GM23338 (cell line): ENCODE measurements at regions not wholly inside any gene's neighbourhood (a gene's known extent, or its start where the extent isn't known, plus 50 kb on each side); places are given as distances from the start of the nearest gene placed in this dataset.
A peak's percentile ranks its signal among the peaks of the same experiment; 100 is the strongest.

ENCODE experiments used
- ATAC-seq: fragments of 200-7000 bp; cut with Tn5 transposase; 3 replicates; pipeline ENCODE4 v1.9.1; 2020
- DNase-seq: peaks from one replicate; pipeline ENCODE4 v3.0.0-alpha.2; 2015; ENCODE audit warnings: low spot score
- H2AFZ ChIP-seq: fragments of 200-600 bp; sonication (generic); 2 replicates; pipeline ENCODE4 v1.8.0; 2016; ENCODE audit warnings: antibody characterized with exemption, mild to moderate bottlenecking, moderate library complexity
- H3F3A ChIP-seq: fragments of 200-600 bp; sonication (generic); replicated peaks from 2 replicates; pipeline ENCODE4 v1.8.0; 2017; ENCODE audit warnings: antibody characterized with exemption, mixed run types, low read depth
- H3K27ac ChIP-seq: fragments of 200-600 bp; sonication (generic); 2 replicates; pipeline ENCODE4 v1.6.1; 2016; ENCODE audit warnings: low read depth
- H3K27me3 ChIP-seq: fragments of 200-600 bp; sonication (generic); 2 replicates; pipeline ENCODE4 v1.8.0; 2016; ENCODE audit warnings: mild to moderate bottlenecking, mixed run types, moderate library complexity; ENCODE audit not compliant: insufficient read depth
- H3K36me3 ChIP-seq: fragments of 200-600 bp; sonication (generic); 2 replicates; pipeline ENCODE4 v1.8.0; 2016; ENCODE audit warnings: mild to moderate bottlenecking; ENCODE audit not compliant: insufficient read depth
- H3K4me1 ChIP-seq: fragments of 200-600 bp; sonication (generic); 2 replicates; pipeline ENCODE4 v1.8.0; 2016; ENCODE audit warnings: mild to moderate bottlenecking, moderate library complexity; ENCODE audit not compliant: insufficient read depth
- H3K4me2 ChIP-seq: fragments of 200-600 bp; sonication (generic); 2 replicates; pipeline ENCODE4 v1.7.1; 2017; ENCODE audit warnings: mixed run types
- H3K4me3 ChIP-seq: fragments of 200-600 bp; sonication (generic); 2 replicates; pipeline ENCODE4 v1.6.1; 2016; ENCODE audit warnings: mixed run types
- H3K79me2 ChIP-seq: fragments of 200-600 bp; sonication (generic); replicated peaks from 2 replicates; pipeline ENCODE4 v1.8.0; 2017; ENCODE audit warnings: mild to moderate bottlenecking; ENCODE audit not compliant: insufficient read depth
- H3K9me2 ChIP-seq: fragments of 200-600 bp; sonication (generic); 2 replicates; pipeline ENCODE4 v1.8.0; 2017; ENCODE audit not compliant: insufficient read depth
- H4K20me1 ChIP-seq: fragments of 200-600 bp; sonication (generic); replicated peaks from 2 replicates; pipeline ENCODE4 v1.8.0; 2017; ENCODE audit warnings: mild to moderate bottlenecking; ENCODE audit not compliant: insufficient read depth
- H3K27ac Mint-ChIP-seq: 2 replicates; pipeline ENCODE4 v1.8.0; 2020; ENCODE audit warnings: inconsistent platforms, mild to moderate bottlenecking, moderate library complexity, mixed read lengths
- H3K27me3 Mint-ChIP-seq: 3 replicates; pipeline ENCODE4 v1.8.0; 2022; ENCODE audit warnings: low read depth, mild to moderate bottlenecking, moderate library complexity, mixed read lengths, inconsistent platforms; ENCODE audit not compliant: insufficient read depth, poor library complexity
- H3K36me3 Mint-ChIP-seq: 3 replicates; pipeline ENCODE4 v1.8.0; 2021; ENCODE audit warnings: low read depth, mild to moderate bottlenecking, inconsistent platforms, moderate library complexity, mixed read lengths
- H3K4me1 Mint-ChIP-seq: 3 replicates; pipeline ENCODE4 v1.8.0; 2020; ENCODE audit warnings: mild to moderate bottlenecking, inconsistent platforms, mixed read lengths
- H3K4me3 Mint-ChIP-seq: 3 replicates; pipeline ENCODE4 v1.8.0; 2021; ENCODE audit warnings: moderate library complexity, mild to moderate bottlenecking, inconsistent platforms, mixed read lengths
- H3K9me3 Mint-ChIP-seq: 3 replicates; pipeline ENCODE4 v1.8.0; 2020; ENCODE audit warnings: moderate library complexity, mild to moderate bottlenecking, inconsistent platforms, mixed read lengths
- CREB1 ChIP-seq: fragments of 250-450 bp; sonication (Bioruptor Pico); IDR thresholded peaks from 2 replicates; pipeline ENCODE4 v1.5.0; 2020; ENCODE audit warnings: low read depth, mild to moderate bottlenecking, moderate library complexity
- EZH2 ChIP-seq: fragments of 200-600 bp; sonication (generic); IDR thresholded peaks from one replicate; pipeline ENCODE4 v1.8.0; 2017; ENCODE audit warnings: antibody characterized with exemption, mild to moderate bottlenecking, low read depth; ENCODE audit not compliant: unreplicated experiment
- EZH2phosphoT487 ChIP-seq: fragments of 200-600 bp; sonication (generic); IDR thresholded peaks from one replicate; pipeline ENCODE4 v1.8.1; 2018; ENCODE audit warnings: antibody characterized with exemption; ENCODE audit not compliant: unreplicated experiment
- POLR2AphosphoS5 ChIP-seq: IDR thresholded peaks from 2 replicates; pipeline ENCODE4 v1.6.1; 2016; ENCODE audit warnings: antibody characterized with exemption, low read depth
- ZNF331 ChIP-seq: fragments of 250-450 bp; sonication (Bioruptor Pico); IDR thresholded peaks from 2 replicates; pipeline ENCODE4 v1.5.0; 2020; ENCODE audit warnings: low read depth, mild to moderate bottlenecking, moderate library complexity
- TF ChIP-seq, protein P1 (sequence below): IDR thresholded peaks from one replicate; pipeline ENCODE4 v1.6.1; 2018; ENCODE audit warnings: antibody characterized with exemption; ENCODE audit not compliant: unreplicated experiment
- TF ChIP-seq, protein P2 (sequence below): fragments of 250-450 bp; sonication (Bioruptor Pico); IDR thresholded peaks from 2 replicates; pipeline ENCODE4 v1.5.0; 2020; ENCODE audit warnings: mild to moderate bottlenecking, moderate library complexity
- TF ChIP-seq, protein P3 (sequence below): IDR thresholded peaks from 2 replicates; pipeline ENCODE4 v1.6.1; 2016; ENCODE audit warnings: antibody characterized with exemption

DNA sequence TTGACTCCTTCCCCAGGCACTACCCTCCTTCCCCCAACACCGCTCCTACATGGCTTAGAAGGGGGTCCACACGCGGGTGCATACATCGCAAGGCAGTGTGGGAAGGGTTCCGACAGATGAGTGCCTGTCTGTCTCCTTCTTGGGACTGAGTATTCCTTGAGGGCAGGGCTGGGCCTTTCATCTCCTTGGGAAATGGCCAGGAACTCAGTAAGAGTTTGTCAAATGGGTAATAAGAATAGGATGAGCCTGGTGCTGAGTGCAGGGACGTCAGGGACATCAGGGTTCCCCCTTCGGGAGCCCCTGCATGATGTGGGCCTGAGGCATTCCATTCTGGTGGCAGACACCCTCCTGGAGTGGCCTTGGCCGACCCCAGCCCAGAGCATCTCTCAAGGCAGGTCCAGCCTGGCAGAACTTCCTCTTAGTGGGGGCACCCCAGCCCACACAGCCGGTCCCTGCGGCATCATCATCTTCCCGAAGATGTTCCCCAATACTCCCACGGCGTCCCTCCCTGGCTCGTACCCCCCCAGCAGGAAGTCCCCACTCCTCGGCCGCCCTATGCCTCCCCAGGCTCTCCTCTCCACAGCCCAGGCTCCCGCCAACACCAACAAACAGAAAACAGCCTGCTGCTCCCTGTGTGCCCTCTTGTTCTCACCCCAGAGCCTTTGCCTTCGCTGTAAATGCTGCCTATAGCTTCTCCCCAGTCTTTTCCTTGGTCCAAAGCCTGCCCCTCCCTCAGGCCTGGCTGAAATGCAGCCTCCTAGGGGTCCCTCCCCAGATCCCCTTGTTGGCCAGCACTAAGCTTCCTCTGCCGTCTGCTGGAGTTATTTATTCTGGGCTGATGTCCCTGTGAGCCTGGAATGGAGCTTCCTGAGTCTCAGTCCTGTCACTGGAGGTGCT is 67.5 kb upstream of the LCTL start:
- no peaks in the 10 kb centered on the region for H4K20me1 ChIP-seq
- peak; percentile 5; the same call in 2 of the 3 replicates for ATAC-seq
- no peaks in the 10 kb centered on the region for H3K79me2 ChIP-seq
- no peaks in the 10 kb centered on the region for H3K27me3 ChIP-seq
- peak overlapping the region; percentile 32; the same call in 1 of the 2 replicates for H2AFZ ChIP-seq
- no peaks in the 10 kb centered on the region for H3K36me3 Mint-ChIP-seq
- H3K4me2 ChIP-seq = no peak overlapping the region
- H3K36me3 ChIP-seq = no peaks in the 10 kb centered on the region
- no peak overlapping the region for H3K4me3 ChIP-seq
- H3K4me1 ChIP-seq = peaks cover 15% of the 10 kb centered on the region
- TF ChIP-seq, protein P1, sequence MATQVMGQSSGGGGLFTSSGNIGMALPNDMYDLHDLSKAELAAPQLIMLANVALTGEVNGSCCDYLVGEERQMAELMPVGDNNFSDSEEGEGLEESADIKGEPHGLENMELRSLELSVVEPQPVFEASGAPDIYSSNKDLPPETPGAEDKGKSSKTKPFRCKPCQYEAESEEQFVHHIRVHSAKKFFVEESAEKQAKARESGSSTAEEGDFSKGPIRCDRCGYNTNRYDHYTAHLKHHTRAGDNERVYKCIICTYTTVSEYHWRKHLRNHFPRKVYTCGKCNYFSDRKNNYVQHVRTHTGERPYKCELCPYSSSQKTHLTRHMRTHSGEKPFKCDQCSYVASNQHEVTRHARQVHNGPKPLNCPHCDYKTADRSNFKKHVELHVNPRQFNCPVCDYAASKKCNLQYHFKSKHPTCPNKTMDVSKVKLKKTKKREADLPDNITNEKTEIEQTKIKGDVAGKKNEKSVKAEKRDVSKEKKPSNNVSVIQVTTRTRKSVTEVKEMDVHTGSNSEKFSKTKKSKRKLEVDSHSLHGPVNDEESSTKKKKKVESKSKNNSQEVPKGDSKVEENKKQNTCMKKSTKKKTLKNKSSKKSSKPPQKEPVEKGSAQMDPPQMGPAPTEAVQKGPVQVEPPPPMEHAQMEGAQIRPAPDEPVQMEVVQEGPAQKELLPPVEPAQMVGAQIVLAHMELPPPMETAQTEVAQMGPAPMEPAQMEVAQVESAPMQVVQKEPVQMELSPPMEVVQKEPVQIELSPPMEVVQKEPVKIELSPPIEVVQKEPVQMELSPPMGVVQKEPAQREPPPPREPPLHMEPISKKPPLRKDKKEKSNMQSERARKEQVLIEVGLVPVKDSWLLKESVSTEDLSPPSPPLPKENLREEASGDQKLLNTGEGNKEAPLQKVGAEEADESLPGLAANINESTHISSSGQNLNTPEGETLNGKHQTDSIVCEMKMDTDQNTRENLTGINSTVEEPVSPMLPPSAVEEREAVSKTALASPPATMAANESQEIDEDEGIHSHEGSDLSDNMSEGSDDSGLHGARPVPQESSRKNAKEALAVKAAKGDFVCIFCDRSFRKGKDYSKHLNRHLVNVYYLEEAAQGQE = no peak
- TF ChIP-seq POLR2AphosphoS5 (no peak), EZH2 (no peak), EZH2phosphoT487 (no peak), ZNF331 (CRISPR knock-in tag) (no peak), CREB1 (no peak)
- TF ChIP-seq, protein P2, sequence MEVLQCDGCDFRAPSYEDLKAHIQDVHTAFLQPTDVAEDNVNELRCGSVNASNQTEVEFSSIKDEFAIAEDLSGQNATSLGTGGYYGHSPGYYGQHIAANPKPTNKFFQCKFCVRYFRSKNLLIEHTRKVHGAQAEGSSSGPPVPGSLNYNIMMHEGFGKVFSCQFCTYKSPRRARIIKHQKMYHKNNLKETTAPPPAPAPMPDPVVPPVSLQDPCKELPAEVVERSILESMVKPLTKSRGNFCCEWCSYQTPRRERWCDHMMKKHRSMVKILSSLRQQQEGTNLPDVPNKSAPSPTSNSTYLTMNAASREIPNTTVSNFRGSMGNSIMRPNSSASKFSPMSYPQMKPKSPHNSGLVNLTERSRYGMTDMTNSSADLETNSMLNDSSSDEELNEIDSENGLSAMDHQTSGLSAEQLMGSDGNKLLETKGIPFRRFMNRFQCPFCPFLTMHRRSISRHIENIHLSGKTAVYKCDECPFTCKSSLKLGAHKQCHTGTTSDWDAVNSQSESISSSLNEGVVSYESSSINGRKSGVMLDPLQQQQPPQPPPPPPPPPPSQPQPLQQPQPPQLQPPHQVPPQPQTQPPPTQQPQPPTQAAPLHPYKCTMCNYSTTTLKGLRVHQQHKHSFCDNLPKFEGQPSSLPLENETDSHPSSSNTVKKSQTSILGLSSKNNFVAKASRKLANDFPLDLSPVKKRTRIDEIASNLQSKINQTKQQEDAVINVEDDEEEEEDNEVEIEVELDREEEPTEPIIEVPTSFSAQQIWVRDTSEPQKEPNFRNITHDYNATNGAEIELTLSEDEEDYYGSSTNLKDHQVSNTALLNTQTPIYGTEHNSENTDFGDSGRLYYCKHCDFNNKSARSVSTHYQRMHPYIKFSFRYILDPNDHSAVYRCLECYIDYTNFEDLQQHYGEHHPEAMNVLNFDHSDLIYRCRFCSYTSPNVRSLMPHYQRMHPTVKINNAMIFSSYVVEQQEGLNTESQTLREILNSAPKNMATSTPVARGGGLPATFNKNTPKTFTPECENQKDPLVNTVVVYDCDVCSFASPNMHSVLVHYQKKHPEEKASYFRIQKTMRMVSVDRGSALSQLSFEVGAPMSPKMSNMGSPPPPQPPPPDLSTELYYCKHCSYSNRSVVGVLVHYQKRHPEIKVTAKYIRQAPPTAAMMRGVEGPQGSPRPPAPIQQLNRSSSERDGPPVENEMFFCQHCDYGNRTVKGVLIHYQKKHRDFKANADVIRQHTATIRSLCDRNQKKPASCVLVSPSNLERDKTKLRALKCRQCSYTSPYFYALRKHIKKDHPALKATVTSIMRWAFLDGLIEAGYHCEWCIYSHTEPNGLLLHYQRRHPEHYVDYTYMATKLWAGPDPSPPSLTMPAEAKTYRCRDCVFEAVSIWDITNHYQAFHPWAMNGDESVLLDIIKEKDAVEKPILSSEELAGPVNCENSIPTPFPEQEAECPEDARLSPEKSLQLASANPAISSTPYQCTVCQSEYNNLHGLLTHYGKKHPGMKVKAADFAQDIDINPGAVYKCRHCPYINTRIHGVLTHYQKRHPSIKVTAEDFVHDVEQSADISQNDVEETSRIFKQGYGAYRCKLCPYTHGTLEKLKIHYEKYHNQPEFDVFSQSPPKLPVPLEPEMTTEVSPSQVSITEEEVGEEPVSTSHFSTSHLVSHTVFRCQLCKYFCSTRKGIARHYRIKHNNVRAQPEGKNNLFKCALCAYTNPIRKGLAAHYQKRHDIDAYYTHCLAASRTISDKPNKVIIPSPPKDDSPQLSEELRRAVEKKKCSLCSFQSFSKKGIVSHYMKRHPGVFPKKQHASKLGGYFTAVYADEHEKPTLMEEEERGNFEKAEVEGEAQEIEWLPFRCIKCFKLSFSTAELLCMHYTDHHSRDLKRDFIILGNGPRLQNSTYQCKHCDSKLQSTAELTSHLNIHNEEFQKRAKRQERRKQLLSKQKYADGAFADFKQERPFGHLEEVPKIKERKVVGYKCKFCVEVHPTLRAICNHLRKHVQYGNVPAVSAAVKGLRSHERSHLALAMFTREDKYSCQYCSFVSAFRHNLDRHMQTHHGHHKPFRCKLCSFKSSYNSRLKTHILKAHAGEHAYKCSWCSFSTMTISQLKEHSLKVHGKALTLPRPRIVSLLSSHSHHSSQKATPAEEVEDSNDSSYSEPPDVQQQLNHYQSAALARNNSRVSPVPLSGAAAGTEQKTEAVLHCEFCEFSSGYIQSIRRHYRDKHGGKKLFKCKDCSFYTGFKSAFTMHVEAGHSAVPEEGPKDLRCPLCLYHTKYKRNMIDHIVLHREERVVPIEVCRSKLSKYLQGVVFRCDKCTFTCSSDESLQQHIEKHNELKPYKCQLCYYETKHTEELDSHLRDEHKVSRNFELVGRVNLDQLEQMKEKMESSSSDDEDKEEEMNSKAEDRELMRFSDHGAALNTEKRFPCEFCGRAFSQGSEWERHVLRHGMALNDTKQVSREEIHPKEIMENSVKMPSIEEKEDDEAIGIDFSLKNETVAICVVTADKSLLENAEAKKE (CRISPR knock-in tag) = no peak
- TF ChIP-seq, protein P3, sequence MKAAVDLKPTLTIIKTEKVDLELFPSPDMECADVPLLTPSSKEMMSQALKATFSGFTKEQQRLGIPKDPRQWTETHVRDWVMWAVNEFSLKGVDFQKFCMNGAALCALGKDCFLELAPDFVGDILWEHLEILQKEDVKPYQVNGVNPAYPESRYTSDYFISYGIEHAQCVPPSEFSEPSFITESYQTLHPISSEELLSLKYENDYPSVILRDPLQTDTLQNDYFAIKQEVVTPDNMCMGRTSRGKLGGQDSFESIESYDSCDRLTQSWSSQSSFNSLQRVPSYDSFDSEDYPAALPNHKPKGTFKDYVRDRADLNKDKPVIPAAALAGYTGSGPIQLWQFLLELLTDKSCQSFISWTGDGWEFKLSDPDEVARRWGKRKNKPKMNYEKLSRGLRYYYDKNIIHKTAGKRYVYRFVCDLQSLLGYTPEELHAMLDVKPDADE = no peak
- H3K27me3 Mint-ChIP-seq = peaks cover 9% of the 10 kb centered on the region
- H3K27ac ChIP-seq = no peak overlapping the region
- H3K4me1 Mint-ChIP-seq = peaks cover 56% of the 10 kb centered on the region
- H3K9me3 Mint-ChIP-seq = no peaks in the 10 kb centered on the region
- no peaks in the 10 kb centered on the region for H3F3A ChIP-seq
- no peak for DNase-seq
- H3K9me2 ChIP-seq = no peaks in the 10 kb centered on the region
- H3K4me3 Mint-ChIP-seq = no peak overlapping the region; the same call in 2 of the 3 replicates
- no peak overlapping the region for H3K27ac Mint-ChIP-seq
